Vagina (tissue), 2 donors: ENCODE measurements at regions not wholly inside any gene's neighbourhood (a gene's known extent, or its start where the extent isn't known, plus 50 kb on each side); places are given as distances from the start of the nearest gene placed in this dataset.

Source experiments
- DNase-seq, 2 donors: peaks; one replicate each; pipeline ENCODE4 v3.0.0-alpha.2; 2017; ENCODE audit errors: extremely low spot score in 2 of 2
- H3K27ac ChIP-seq: fragments of 200-600 bp; sonication (generic); one replicate; pipeline ENCODE4 v1.5.1; 2019
- H3K27me3 ChIP-seq: fragments of 200-600 bp; sonication (generic); one replicate; pipeline ENCODE4 v1.5.1; 2019
- H3K36me3 ChIP-seq, 2 donors: fragments of 200-600 bp; sonication (generic); one replicate each; pipeline ENCODE4 v1.5.1; 2017 to 2019
- H3K4me1 ChIP-seq: fragments of 200-600 bp; sonication (generic); one replicate; pipeline ENCODE4 v1.5.1; 2019
- H3K4me3 ChIP-seq, 2 donors: fragments of 200-600 bp; sonication (generic); 1 replicate in 1 of 2; 2 replicates in 1 of 2; pipeline ENCODE4 v1.5.1; 2016 to 2019
- H3K9me3 ChIP-seq: fragments of 200-600 bp; sonication (generic); one replicate; pipeline ENCODE4 v1.5.1; 2019
- POLR2A ChIP-seq, 2 donors: fragments of 450-650 bp; IDR thresholded peaks; one replicate each; pipeline ENCODE4 v1.6.1; 2017; ENCODE audit warnings: antibody characterized with exemption in 2 of 2, mild to moderate bottlenecking in 2 of 2, moderate library complexity in 2 of 2
- POLR2AphosphoS5 ChIP-seq, 2 donors: sonication (generic); formaldehyde crosslinking; IDR thresholded peaks; one replicate each; pipeline ENCODE4 v1.9.0; 2017; ENCODE audit warnings: antibody characterized with exemption in 2 of 2, mild to moderate bottlenecking in 2 of 2, low read depth in 1 of 2; ENCODE audit not compliant: insufficient read depth in 1 of 2
- intact Hi-C: fragments of 100-400 bp; cut with DNase I; formaldehyde crosslinking; loops from one replicate; pipeline ENCODE4 v1.15.1; 2023
- TF ChIP-seq, protein P1 (sequence below), 3 experiments: fragments of 450-650 bp in 2 of 3; fragments of 200-600 bp in 1 of 3; sonication (generic) in 1 of 3; IDR thresholded peaks; one replicate each; pipeline ENCODE4 v1.5.1; 2017 to 2019; ENCODE audit warnings: antibody characterized with exemption in 3 of 3, mild to moderate bottlenecking in 2 of 3, moderate library complexity in 2 of 3

DNA sequence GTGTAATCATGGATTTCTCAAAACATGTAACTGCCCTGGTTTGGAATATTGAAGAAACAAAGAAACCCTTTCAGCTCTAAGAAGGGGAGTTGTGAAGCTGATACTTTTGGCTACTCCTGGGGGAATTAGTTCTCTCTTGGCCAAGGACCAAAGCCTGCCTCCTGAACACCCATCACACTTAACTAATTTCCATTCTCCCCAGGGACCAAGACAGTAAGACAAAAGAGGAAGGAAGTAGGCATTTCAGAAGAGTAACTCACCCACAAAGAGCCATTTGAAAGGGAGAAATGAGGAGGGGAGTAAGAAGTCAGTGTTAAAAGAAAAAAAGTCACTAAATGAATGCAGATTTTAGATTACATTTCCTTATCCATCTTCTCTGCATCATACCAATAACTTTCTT is 328.0 kb upstream of the SOX2 start:
- TF ChIP-seq, protein P1, sequence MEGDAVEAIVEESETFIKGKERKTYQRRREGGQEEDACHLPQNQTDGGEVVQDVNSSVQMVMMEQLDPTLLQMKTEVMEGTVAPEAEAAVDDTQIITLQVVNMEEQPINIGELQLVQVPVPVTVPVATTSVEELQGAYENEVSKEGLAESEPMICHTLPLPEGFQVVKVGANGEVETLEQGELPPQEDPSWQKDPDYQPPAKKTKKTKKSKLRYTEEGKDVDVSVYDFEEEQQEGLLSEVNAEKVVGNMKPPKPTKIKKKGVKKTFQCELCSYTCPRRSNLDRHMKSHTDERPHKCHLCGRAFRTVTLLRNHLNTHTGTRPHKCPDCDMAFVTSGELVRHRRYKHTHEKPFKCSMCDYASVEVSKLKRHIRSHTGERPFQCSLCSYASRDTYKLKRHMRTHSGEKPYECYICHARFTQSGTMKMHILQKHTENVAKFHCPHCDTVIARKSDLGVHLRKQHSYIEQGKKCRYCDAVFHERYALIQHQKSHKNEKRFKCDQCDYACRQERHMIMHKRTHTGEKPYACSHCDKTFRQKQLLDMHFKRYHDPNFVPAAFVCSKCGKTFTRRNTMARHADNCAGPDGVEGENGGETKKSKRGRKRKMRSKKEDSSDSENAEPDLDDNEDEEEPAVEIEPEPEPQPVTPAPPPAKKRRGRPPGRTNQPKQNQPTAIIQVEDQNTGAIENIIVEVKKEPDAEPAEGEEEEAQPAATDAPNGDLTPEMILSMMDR (IDR thresholded peaks at IDR 0.05), result no peak
- DNase-seq, result no peak
- Histone ChIP-seq H3K4me1 (no peaks in the 10 kb centered on the region), H3K9me3 (no peaks in the 10 kb centered on the region), H3K4me3 (no peak overlapping the region), H3K27ac (no peak overlapping the region), H3K27me3 (no peaks in the 10 kb centered on the region), H3K36me3 (no peaks in the 10 kb centered on the region)
- intact Hi-C loops, result no loop called here

DNA sequence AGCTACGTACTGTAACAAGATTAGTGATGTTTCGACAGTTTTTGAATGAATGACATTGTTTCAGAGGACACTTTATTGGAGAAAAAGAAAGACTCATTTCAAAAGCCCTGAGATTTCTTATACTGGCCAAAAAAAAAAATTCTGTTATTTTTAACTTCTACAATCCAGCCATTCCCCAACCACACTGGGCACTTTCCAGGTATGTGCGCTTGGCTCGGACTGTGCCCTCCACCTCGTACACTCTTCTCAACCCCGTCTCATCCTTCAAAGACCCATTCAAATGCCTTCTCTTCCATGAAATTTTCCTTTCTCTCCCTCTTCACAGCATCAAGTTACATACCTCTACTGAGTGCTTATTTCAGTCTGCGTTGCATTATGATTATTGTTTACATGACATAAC is 328.5 kb upstream of the SOX2 start:
- intact Hi-C loops, result no loop called here

GRCh38 chr3:181382656-181383055 is 329.1 kb upstream of the SOX2 start:
- intact Hi-C loops, result no loop called here
- Histone ChIP-seq H3K27ac (no peak overlapping the region), H3K36me3 (no peaks in the 10 kb centered on the region), H3K9me3 (no peaks in the 10 kb centered on the region), H3K4me1 (no peaks in the 10 kb centered on the region), H3K27me3 (no peaks in the 10 kb centered on the region), H3K4me3 (no peak overlapping the region)
- TF ChIP-seq POLR2A (IDR thresholded peaks at IDR 0.05), result no peak
- TF ChIP-seq, protein P1 (IDR thresholded peaks at IDR 0.05), result no peak
- TF ChIP-seq POLR2AphosphoS5 (IDR thresholded peaks at IDR 0.05; ENCODE audit: insufficient read depth in 1 of 2, low read depth in 1 of 2), result no peak
- DNase-seq, result no peak

More for the DNA sequence above, 328.5 kb upstream of the SOX2 start:
- Histone ChIP-seq H3K9me3 (no peaks in the 10 kb centered on the region), H3K4me3 (no peak overlapping the region), H3K27me3 (no peaks in the 10 kb centered on the region), H3K27ac (no peak overlapping the region), H3K4me1 (no peaks in the 10 kb centered on the region), H3K36me3 (no peaks in the 10 kb centered on the region)
- TF ChIP-seq POLR2AphosphoS5 (IDR thresholded peaks at IDR 0.05; ENCODE audit: insufficient read depth in 1 of 2, low read depth in 1 of 2) (no peak), POLR2A (IDR thresholded peaks at IDR 0.05) (no peak)
- TF ChIP-seq, protein P1 (IDR thresholded peaks at IDR 0.05), result no peak
- no peak for DNase-seq

DNA sequence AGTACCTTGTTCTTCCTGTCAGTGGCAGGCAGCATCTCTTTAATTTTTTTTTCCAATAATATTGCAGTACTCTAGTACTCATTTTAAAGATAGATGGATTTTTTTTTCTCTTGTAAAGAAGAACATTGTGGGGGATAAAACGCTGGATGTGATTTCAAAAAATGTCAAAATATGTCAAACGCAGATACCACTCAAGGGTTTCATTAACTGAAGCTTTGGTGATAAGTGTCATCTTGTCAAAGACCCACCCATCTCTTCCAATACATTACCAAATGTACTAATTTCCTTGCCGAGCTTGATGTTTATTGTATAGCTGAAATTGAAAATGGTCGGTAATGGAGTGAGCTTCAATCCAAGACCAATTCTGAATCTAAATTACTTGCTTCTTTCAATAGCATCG is 332.4 kb upstream of the SOX2 start:
- no peaks in the 10 kb centered on the region for H3K9me3 ChIP-seq

GRCh38 chr3:181369637-181370036 is 342.1 kb upstream of the SOX2 start:
- no peak overlapping the region for H3K27ac ChIP-seq
- no peaks in the 10 kb centered on the region for H3K9me3 ChIP-seq
- DNase-seq, result no peak
- H3K27me3 ChIP-seq, result no peaks in the 10 kb centered on the region
- H3K36me3 ChIP-seq, result no peaks in the 10 kb centered on the region
- no peak for TF ChIP-seq POLR2AphosphoS5 (IDR thresholded peaks at IDR 0.05; ENCODE audit: insufficient read depth in 1 of 2, low read depth in 1 of 2)
- TF ChIP-seq, protein P1 (IDR thresholded peaks at IDR 0.05), result no peak
- TF ChIP-seq POLR2A (IDR thresholded peaks at IDR 0.05), result no peak
- intact Hi-C loops, result no loop called here
- no peaks in the 10 kb centered on the region for H3K4me1 ChIP-seq
- no peak overlapping the region for H3K4me3 ChIP-seq

More for the DNA sequence above, 332.4 kb upstream of the SOX2 start:
- H3K4me1 ChIP-seq, result no peaks in the 10 kb centered on the region
- H3K27ac ChIP-seq, result no peak overlapping the region
- no peaks in the 10 kb centered on the region for H3K27me3 ChIP-seq
- H3K36me3 ChIP-seq, result no peaks in the 10 kb centered on the region
- intact Hi-C loops, result no loop called here
- TF ChIP-seq POLR2AphosphoS5 (IDR thresholded peaks at IDR 0.05; ENCODE audit: insufficient read depth in 1 of 2, low read depth in 1 of 2) (no peak), POLR2A (IDR thresholded peaks at IDR 0.05) (no peak)
- TF ChIP-seq, protein P1 (IDR thresholded peaks at IDR 0.05), result no peak
- DNase-seq, result no peak
- no peak overlapping the region for H3K4me3 ChIP-seq
